Urothelium cell line (cell line): ENCODE measurements at regions not wholly inside any gene's neighbourhood (a gene's known extent, or its start where the extent isn't known, plus 50 kb on each side); places are given as distances from the start of the nearest gene placed in this dataset.
"Not testable (repeated sequence)": the region's sequence is repeated elsewhere in the genome, so short reads cannot be mapped to it uniquely, and the experiment has no call there.

Source experiments
- DNase-seq: peaks from one replicate; pipeline ENCODE4 v3.0.0; 2011; ENCODE audit warnings: low spot score, mixed read lengths
- FAIRE-seq: peaks from 2 replicates; lab custom pipeline; 2011; peaks lifted over from hg19 to GRCh38; lab: Jason Lieb, UNC

DNA sequence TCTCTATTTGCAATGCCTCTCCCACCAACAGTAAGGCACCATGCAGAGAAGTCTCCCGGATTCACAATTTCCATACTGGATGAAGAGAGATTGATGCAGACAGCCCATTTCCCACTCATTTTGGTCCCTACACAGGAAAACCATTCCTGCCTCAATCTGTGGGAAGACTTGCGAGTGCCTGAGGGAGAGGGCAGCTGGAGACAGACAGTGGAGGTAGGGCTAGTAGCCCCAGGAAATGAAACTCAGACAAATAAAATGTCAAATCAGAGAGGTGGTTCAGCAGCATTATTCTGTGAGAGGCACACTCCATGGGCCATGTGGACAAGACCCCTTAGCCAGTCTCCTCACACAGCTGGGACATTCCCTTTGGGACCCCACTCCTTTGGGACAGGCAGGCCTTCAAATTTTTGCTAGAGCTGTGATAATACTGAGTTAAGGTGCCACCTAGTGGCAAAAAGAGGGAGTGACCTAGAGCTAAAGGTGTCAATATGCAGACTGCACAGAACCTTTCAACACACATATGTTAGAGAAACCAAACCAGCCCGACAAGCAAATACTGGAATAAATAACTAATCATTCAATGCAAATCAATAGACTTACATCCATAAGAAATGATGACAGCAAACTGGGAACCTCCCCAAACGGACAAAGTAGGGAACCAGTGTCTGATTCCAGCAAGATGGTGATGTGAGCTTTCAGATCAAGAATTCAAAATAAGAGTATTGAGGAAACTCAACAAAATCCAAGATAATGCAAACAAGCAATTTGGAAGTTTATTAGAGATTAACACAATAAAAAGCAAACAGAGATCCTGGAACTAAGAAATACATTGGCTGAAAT lies 1865.3 kb upstream of the AGA start:
- DNase-seq = peak; percentile 27

DNA sequence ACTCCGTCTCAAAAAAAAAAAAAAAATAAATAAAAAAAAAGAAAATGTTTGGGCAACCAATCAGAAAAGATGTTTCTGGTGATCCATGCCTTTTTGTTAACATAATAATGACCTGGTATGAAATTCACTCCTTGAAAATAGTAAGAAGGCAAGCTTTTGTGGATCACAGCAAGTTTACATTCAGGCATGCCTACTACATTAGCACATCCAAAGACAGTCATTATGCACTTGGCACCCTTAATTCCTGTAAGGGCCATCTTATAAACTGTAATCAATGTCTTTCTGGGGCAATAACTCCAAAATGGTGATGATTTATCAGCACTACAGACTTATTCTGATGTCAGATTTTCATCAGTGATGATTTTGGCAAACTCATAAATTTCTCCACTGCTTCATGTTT lies 1871.6 kb upstream of the AGA start:
- DNase-seq (no peak), FAIRE-seq (no peak)

More for the DNA sequence above, 1865.3 kb upstream of the AGA start:
- no peak for FAIRE-seq

GRCh38 chr4:179325181-179325580 lies 1882.9 kb upstream of the AGA start:
- DNase-seq (no peak), FAIRE-seq (no peak)

- FAIRE-seq (no peak), DNase-seq (no peak)
These were observed 1886.4 kb upstream of the AGA start for GRCh38 chr4:179328627-179329026.

GRCh38 chr4:179331362-179331761 lies 1889.1 kb upstream of the AGA start:
- DNase-seq (no peak), FAIRE-seq (no peak)

DNA sequence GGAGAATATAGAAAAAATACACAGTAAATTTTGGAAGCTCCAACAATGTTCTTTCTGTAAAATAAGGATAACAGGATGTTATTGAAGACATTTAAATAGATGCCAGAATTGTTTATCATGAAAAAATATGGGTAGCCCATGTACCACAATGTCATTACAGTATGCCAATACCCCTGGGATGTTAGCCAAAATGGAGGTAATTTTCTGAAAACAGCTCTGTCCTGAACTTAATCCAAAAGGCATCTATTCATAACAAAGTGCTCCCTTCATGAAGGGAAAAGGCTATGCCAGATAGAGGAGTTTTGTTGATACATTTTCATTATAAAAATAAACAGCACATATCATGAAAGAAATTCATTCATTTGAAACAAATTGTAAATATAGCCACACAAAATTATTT lies 1902.6 kb upstream of the AGA start:
- DNase-seq = no peak
- no peak for FAIRE-seq

DNA sequence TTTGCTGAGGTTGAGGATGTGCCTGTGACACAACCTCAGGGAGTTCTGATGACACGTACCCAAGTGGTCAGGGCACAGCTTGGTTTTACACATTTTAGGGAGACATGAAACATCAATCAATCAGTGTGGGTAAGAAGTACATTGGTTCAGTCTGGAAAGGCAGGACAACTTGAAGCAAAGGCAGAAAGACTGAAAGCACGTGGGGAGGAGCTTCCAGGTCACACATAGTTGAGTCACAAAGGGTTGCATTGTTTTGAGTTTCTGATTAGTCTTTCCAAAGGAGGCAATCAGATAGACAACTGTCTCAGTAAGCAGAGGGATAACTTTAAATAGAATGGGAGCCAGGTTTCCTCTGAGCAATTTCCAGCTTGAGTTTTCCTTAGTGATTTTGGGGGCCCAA lies 1910.0 kb upstream of the AGA start:
- DNase-seq (no peak), FAIRE-seq (no peak)

DNA sequence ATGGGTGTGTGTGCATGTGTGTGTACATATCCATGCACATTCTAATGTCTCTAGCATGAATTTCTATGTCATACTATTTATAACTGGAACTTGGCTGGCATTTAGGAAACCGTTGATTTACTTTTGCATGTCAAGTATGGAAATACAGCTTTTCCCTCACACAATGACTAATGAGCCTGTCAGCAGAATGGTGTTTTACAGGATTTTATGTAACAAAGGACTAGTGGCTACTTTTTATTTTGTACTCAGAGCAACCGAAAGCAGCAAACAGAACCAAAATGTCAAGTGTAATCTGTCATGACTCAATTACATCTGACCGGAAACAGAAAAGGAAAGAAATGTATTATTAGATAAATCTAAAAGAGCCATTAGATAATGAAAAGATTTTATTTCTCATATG lies 1911.5 kb upstream of the AGA start:
- DNase-seq (no peak), FAIRE-seq (no peak)

DNA sequence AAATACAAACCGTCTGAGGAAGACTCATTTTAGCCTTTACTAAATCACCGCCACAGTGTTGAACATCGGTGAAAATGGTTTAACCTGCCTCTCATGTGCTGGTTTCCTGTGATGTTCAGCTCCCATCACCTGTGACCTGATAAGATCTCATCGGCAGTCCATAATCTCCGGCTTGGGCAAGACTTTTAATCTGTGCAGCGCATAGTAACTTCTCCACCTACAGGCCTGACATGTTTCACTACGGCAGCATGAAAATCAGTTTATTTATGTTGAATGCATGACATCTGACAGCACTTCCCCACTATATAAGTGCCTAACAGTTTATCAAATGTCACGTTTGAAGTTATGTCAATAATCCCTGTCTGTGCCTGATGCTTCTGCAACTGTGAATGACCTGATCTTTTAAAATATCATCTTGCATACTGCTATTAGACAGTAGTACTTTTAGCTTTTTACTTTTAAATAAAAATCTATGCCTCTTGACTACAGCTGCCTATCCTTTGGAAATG lies 1919.8 kb upstream of the AGA start:
- no peak for FAIRE-seq
- DNase-seq = no peak

- FAIRE-seq, DNase-seq: not testable (repeated sequence)
These were observed 1923.7 kb upstream of the AGA start for GRCh38 chr4:179365932-179366331.

DNA sequence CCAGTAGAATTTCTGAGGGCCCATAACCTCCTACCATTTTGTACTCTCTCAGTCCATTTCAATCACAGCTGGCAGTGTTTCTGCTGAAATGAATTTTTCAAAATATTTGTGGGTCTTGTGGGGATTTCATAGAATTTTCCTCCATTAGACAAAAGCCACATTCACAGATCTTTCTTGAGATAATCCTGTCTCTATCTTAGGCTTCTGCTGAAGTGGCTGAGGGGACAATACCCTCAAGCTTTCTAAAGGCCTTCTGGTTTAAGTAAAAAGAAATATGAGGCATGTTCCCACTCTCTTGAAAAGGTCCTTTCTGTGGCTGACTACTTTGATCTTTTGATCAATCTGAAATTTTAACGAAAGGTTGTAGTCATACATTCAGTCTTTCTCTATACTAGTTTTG lies 1930.0 kb upstream of the AGA start:
- DNase-seq (no peak), FAIRE-seq (no peak)

- DNase-seq (no peak), FAIRE-seq (no peak)
These were observed 1930.5 kb upstream of the AGA start for GRCh38 chr4:179372746-179373145.

DNA sequence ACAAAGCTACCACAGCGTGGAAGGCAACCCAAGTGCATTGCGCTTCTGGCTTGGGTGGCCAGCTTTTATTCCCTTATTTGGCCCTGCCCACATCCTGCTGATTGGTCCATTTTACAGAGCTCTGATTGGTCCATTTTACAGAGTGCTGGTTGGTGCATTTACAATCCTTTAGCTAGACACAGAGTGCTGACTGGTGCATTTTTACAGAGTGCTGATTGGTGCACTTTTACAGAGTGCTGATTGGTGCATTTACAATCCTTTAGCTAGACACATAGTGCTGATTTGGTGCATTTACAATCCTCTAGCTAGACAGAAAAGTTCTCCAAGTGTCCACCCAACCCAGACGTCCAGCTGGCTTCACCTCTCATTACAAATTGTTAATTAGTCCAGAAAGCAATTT lies 1936.6 kb upstream of the AGA start:
- not testable (repeated sequence) for FAIRE-seq, DNase-seq

DNA sequence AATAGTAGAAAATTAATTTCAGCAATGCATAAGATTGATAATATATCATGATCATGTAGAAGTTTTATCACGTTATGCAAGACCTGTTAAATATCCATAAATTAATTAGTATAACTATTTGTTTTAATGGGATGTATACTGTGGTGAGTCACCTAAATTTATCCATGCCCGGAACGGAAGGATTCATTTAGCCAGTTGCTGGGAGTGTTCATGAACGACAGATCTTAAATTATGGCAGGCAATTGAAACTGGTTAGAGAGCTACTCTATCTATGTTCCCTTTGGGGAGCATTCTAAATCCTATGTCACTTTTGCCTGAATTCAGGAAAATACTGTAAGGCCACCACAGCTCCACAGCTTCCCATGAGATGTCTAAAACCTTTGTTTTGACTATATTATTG lies 1950.5 kb upstream of the AGA start:
- DNase-seq = no peak
- FAIRE-seq = no peak

DNA sequence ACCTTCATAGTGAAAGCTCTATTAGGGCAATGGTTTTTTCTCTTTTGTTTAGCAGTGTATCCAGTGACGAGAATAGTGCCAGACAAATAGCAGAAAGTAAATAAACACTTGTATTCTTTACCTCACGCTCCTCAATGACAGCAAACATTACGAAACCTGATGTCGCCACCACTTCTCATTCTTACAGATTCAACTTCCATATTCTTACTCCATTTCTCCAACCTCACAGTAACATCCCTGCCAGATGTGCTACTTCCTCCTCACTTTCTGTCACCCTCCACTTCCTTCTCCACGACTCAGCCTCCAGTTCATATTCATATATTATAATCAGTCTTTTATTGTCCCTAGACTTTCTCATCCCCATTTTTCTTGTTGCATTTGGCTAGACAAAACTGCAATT lies 1956.2 kb upstream of the AGA start:
- FAIRE-seq (no peak), DNase-seq (no peak)

GRCh38 chr4:179399054-179399782 lies 1957.0 kb upstream of the AGA start:
- no peak for DNase-seq

GRCh38 chr4:179415037-179415846 lies 1973.0 kb upstream of the AGA start:
- DNase-seq (peak; percentile 4), FAIRE-seq (no peak)

More at GRCh38 chr4:179399054-179399782, 1957.0 kb upstream of the AGA start:
- no peak for FAIRE-seq

DNA sequence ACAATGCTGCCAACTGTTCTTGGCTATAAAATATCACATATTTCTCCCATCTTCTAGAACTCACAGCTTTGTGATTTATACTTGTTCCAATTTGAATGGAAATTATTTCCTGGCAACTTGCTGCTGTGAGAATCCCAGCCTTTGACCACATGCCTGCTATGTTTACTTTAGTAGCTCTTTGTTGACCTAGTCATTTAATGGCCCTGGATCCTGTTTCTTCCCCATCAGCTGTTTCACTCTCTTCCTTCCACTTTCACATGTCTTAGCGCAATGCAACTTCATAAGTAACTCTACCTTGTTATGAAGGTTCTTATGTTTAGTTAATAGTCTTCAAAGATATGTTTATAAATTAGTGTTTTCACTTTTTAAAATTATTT lies 1973.6 kb upstream of the AGA start:
- no peak for FAIRE-seq
- no peak for DNase-seq

DNA sequence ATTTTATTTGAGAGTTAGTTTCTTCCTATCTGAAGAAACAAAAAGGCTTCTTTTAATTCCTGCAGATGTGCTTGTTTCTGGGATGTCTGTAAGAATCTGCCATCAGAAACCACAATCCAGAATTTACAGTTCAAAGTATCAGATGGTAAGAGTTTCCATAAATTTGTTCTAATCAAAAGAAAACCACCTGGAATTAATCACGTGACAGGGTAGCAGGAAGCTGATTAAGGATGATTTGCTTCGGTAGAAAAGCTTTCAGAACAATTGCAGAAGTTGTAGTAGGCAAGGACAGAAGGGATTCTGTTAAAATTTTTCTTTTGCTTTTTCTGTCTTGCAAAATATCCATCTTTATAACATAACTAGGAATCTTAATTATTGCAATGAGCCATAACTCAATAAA lies 1975.1 kb upstream of the AGA start:
- FAIRE-seq (no peak), DNase-seq (no peak)

GRCh38 chr4:179437962-179438361 lies 1995.7 kb upstream of the AGA start:
- FAIRE-seq (no peak), DNase-seq (no peak)

DNA sequence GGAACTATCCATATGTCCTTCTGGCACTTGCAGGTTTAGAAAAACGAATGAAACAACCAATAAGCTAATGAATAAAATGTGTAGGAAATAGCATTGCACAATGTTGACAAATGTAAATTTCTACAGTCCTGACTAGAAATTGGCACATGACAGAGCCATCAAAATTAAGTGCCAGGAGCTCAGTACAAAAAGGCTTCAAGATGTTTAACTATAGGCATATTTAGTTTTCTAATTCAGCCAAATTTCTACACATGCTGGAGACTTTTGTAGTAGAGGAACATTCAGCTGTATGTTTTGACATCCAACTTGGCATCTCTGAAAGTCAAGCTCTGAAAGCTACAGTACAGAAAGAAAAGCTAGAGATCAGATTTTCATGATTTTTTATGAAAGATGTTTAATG lies 1999.4 kb upstream of the AGA start:
- DNase-seq (no peak), FAIRE-seq (no peak)
